Osteocyte (in vitro differentiated cells): ENCODE measurements at regions not wholly inside any gene's neighbourhood (a gene's known extent, or its start where the extent isn't known, plus 50 kb on each side); places are given as distances from the start of the nearest gene placed in this dataset.

ENCODE experiments used
- DNase-seq: peaks from one replicate; pipeline ENCODE4 v3.0.0; 2021; ENCODE audit warnings: mixed read lengths; ENCODE audit not compliant: unreplicated experiment; ENCODE audit errors: extremely low spot score
- H3K27ac Mint-ChIP-seq: one replicate; pipeline ENCODE4 v1.8.0; 2021; ENCODE audit warnings: mild to moderate bottlenecking, mixed read lengths; ENCODE audit not compliant: unreplicated experiment
- H3K27me3 Mint-ChIP-seq: one replicate; pipeline ENCODE4 v1.8.0; 2021; ENCODE audit warnings: mixed read lengths; ENCODE audit not compliant: unreplicated experiment
- H3K36me3 Mint-ChIP-seq: one replicate; pipeline ENCODE4 v1.8.0; 2021; ENCODE audit warnings: mixed read lengths; ENCODE audit not compliant: unreplicated experiment
- H3K4me1 Mint-ChIP-seq: one replicate; pipeline ENCODE4 v1.8.0; 2021; ENCODE audit warnings: mixed read lengths; ENCODE audit not compliant: unreplicated experiment
- H3K4me3 Mint-ChIP-seq: one replicate; pipeline ENCODE4 v1.8.0; 2021; ENCODE audit warnings: mild to moderate bottlenecking, moderate library complexity, mixed read lengths; ENCODE audit not compliant: unreplicated experiment
- H3K9me3 Mint-ChIP-seq: one replicate; pipeline ENCODE4 v1.8.0; 2021; ENCODE audit warnings: mixed read lengths; ENCODE audit not compliant: unreplicated experiment
- CTCF ChIP-seq: fragments of 200-600 bp; sonication (generic); IDR thresholded peaks from 2 replicates; pipeline ENCODE4 v1.5.0; 2021; ENCODE audit warnings: antibody characterized with exemption, mild to moderate bottlenecking, moderate library complexity

DNA sequence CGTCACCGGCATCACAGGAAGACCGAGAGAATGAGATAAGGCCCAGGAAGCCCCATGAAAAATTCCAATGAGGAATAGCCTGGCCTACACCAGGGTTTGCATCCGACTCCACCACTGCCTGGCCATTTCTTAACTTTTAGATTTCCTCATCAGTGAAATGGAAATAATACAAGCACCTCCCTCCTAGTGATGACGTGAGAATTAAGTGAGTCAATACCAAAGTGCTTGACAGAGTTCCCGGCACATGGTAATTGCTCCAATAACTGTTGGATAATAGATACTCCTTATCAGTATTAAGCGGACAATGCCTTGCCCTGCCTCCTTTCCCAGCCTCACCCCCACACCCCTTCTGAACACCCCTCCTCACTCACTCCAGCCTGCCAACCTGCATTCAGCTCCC is 105.4 kb downstream of the TLE3 start:
- Mint-ChIP-seq H3K27ac (no peak overlapping the region), H3K36me3 (no peaks in the 10 kb centered on the region), H3K27me3 (peaks cover 50% of the 10 kb centered on the region), H3K4me3 (no peak overlapping the region), H3K4me1 (peaks cover 5% of the 10 kb centered on the region), H3K9me3 (no peaks in the 10 kb centered on the region)
- no peak for DNase-seq
- no peak for TF ChIP-seq CTCF

DNA sequence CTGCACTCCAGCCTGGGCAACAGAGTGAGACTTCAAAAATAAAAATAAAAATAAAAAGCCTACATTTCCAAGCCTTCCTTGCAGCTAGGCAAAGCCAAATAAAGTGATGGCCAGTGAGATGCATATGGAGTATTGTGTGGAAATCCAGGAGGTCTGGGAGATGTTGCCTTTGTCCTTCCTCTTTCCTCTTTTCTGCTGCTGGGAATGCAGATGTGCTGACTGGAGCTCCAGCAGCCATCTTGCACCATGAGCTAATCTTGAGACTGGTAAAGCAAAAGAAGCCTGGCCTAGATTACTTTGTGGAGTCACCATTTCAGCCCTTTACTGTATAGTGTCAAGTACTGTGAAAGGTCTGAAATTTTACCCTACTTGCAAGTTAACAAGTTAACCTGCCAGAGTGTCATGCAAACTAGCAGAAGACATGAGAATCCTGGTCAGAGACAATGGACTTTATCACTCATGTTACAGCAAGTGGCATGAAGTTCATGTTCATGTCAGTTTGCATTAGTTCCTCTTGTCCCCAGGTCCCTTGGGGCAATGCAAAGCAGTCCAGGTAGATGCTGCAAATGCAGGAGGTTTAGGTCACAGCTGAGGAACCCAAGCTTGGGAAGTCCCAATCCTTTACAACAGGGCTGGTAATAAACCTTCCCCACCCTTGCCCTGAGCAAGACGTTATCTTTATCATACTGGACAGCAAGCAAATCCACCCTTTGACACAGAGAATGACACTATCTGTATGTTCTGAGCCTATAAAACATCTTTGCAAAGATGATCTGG is 103.1 kb downstream of the TLE3 start:
- peaks cover 44% of the 10 kb centered on the region for H3K27me3 Mint-ChIP-seq

GRCh38 chr15:69996321-69997160 is 101.2 kb downstream of the TLE3 start:
- Mint-ChIP-seq H3K4me3 (no peak overlapping the region), H3K4me1 (no peaks in the 10 kb centered on the region), H3K36me3 (no peaks in the 10 kb centered on the region), H3K9me3 (no peaks in the 10 kb centered on the region), H3K27ac (no peak overlapping the region), H3K27me3 (peaks cover 45% of the 10 kb centered on the region)
- no peak for TF ChIP-seq CTCF
- no peak for DNase-seq

More for the DNA sequence above, 103.1 kb downstream of the TLE3 start:
- Mint-ChIP-seq H3K4me3 (no peak overlapping the region), H3K36me3 (no peaks in the 10 kb centered on the region), H3K4me1 (no peaks in the 10 kb centered on the region), H3K27ac (no peak overlapping the region), H3K9me3 (no peaks in the 10 kb centered on the region)
- no peak for DNase-seq
- TF ChIP-seq CTCF = no peak

DNA sequence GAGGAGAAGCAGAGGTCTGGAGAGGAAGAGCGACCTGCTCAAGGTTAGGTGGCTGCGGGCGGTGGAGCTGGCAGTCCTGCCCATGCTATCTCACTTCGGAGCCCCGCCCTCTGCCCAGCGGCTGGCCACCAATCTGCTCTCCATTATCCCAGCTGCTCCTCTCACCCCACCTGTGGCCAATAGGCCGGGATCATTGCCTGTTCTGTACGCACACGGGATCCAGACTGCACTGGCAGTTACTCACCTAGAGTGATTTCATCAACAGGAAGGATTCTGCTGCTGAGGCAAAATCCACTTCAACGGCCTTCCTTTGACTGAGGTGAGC is 100.6 kb downstream of the TLE3 start:
- TF ChIP-seq CTCF = no peak
- peaks cover under 1% of the 10 kb centered on the region for H3K9me3 Mint-ChIP-seq
- H3K4me3 Mint-ChIP-seq = no peak overlapping the region
- DNase-seq = no peak
- no peaks in the 10 kb centered on the region for H3K36me3 Mint-ChIP-seq
- no peak overlapping the region for H3K27ac Mint-ChIP-seq
- no peaks in the 10 kb centered on the region for H3K4me1 Mint-ChIP-seq
- peaks cover 49% of the 10 kb centered on the region for H3K27me3 Mint-ChIP-seq
